Sciatic nerve (tissue), 2 donors: ENCODE measurements at regions not wholly inside any gene's neighbourhood (a gene's known extent, or its start where the extent isn't known, plus 50 kb on each side); places are given as distances from the start of the nearest gene placed in this dataset.
"Not testable (repeated sequence)": the region's sequence is repeated elsewhere in the genome, so short reads cannot be mapped to it uniquely, and the experiment has no call there.

ENCODE experiments used
- ATAC-seq: fragments of 200-7000 bp; cut with Tn5 transposase; one replicate; pipeline ENCODE4 v1.9.1; 2020; ENCODE audit warnings: mild to moderate bottlenecking, moderate library complexity
- DNase-seq: peaks from one replicate; pipeline ENCODE4 v3.0.0-alpha.2; 2020; ENCODE audit warnings: low spot score
- intact Hi-C: fragments of 100-400 bp; cut with DNase I; formaldehyde crosslinking; loops from one replicate; pipeline ENCODE4 v1.14.2; 2022
- donor health status: DM: no; HTN: no; CAD: no.
- donor health status: DM: no; HTN: no; CAD: no.

DNA sequence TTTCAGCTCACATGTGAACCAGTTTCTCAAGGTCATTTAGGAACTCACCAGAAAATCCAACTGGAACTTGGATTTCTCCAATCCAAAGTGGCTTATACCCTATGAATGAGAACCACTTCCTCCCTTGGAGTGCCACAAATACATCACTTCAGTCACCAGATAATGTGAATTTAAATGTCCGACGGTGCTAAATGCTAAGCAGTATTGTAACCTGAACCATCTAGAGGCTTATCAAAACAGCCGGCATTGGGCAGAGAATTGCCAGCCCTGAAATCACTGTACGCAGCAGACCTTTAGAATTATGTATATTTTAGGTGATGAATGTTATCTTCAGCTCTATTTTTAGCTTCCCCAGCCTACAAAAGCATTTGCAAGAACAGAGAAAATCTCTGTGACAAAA lies 76.8 kb upstream of the COX20 start:
- no peak for ATAC-seq
- DNase-seq, result no peak
- intact Hi-C loops, result no loop called here

DNA sequence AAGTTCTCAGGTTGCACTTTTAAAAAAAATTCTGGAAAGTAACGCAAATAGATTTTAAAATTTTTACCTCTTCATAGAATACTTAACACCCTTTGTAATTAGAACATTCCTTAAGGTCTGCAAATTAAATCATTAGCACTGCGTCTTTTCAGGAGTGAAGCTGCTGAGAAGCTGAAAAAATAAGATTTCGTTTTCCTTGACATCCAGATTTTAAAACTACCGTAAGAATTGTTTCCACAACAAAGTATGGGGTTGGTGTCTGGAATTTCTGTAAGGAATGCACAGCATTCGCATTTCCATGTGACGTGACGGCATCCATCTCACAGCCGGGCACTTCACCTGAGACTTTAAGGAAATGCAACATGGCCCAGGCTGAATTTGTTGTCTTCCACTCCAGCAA lies 76.3 kb upstream of the COX20 start:
- intact Hi-C loops, result no loop called here
- DNase-seq (no peak), ATAC-seq (no peak)

DNA sequence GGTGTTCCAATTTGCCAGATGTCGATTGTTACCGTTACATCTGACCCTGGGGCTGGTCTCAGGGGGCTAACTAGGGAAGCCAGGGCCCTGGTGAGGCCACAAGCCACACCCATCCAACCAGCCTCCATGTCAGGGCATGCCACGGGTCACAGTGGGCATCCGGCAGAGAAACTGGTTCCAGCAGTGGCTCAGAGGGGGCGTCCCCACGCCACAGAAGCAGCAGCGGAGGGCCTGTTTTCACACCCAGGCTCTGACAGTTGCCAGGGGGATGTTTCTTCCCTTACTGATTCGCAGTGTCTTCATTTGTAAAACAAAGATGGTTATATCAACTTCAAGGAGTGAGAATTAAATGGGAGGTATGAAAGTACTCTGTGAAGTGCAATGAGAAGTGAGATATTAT lies 75.0 kb upstream of the COX20 start:
- no peak for DNase-seq
- intact Hi-C loops, result no loop called here
- ATAC-seq, result no peak

DNA sequence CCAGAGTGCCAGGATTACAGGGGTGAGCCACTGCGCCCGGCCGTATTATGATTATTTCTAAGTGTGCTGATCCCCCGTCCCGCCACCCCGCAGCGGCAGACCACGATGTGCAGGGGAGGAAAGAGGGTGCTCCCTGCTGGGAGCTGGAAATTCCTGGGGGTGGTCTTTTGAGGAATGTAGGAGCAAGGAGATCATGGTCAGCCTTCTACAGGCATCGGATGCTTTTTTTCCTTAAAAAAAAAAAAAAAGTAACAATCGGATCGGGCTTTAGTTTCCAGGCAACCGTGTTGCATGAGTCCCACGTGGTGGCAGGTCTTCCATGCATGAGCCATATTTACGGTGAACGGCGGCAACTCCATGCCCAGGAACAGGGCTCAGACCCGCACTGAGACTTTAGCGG lies 74.2 kb upstream of the COX20 start:
- no peak for ATAC-seq
- DNase-seq, result no peak
- intact Hi-C loops, result no loop called here

DNA sequence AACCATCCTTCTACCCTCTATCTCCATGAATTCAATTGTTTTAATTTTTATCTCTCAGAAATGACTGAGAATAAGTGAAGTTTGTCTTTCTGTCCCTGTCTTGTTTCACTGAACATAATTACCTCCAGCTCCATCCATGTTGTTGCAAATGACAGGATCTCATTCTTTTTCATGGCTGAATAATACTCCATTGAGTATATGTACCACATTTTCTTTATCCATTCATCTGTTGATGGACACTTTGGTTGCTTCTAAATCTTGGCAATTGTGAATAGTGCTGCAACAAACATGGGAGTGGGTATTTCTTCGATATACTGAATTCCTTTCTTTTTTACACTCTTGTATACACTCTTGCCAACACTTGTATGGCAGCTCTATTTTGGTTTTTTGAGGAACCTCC lies 72.8 kb upstream of the COX20 start:
- no peak for ATAC-seq
- DNase-seq, result no peak
- intact Hi-C loops, result no loop called here

DNA sequence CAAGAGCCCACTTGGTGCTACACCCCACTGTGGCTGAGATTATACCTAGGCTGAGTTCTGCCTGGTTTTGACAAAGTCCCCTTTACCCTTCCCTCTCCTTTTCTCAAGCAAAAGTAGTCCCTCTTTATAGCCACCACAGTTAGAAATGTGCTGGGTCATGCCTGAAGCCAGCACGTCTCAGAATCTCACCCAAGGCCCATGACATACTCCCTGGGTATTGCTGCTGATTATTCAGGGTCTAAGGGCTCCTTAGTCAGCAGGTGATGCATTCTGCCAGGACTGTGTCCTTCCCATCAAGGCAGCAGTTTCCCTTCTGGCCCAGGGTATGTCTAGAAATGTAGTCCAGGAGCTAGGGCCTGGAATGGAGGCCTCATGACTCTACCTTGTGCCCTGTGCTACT lies 67.3 kb upstream of the COX20 start:
- ATAC-seq, result no peak
- DNase-seq, result peak; percentile 2

DNA sequence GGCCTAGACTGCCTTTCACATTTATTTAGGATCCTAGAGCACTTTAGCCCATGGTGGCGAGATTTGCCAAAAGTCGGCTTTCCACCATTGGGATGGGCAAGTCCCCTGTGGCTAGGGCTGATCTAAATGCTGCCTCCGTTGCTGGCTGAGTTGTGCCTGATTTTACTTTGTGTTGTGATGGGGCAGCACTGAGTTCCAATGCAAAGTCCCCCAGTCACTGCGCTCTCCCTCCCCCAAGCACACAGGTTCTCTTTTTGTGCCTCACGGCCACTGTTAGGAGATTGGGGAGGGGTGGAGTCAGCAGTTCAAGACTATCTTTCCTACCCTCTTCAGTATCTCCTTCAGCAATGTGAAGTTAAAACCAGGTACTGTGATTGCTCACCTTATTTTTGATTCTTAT lies 66.7 kb upstream of the COX20 start:
- intact Hi-C loops, result no loop called here
- DNase-seq (peak; percentile 30), ATAC-seq (no peak)

More for the DNA sequence above, 67.3 kb upstream of the COX20 start:
- intact Hi-C loops, result no loop called here

DNA sequence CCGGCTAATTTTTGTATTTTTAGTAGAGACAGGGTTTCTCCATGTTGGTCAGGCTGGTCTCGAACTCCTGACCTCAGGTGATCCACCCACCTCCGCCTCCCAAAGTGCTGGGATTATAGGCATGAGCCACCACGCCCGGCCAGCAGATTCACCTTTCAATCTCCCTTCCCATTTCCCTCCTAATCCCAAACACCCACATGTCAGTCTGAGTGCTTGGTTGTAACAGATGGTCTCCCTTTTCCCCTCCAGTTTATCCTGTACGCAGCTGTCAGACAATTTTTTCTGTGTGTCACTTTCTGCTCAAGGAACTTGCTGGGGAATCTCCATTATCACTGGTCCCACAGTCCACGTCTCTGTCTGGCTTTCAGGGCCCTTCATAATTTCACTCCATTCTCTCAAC lies 64.9 kb upstream of the COX20 start:
- DNase-seq, ATAC-seq: not testable (repeated sequence)
- intact Hi-C loops, result loop anchor here (2.0 kb wide), 1 partner anchor 34 kb away; no protein-coding TSS in a partner anchor

DNA sequence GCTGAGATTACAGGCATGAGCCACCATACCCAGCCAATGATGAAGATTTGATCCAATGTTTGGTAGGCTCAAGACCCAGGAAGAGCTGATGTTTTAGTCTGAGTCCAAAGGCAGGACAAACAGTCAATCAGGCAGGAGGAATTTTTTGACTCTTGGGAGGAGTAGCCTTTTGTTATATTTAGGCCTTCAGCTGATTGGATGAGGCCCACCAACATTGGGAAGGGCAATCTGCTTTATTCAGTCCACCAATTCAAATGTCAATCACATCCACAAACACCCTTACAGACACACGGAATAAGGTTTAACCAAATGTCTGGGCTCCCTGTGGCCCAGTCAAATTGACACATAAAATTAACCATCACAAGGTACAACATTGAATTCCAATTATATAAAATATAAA lies 61.9 kb upstream of the COX20 start:
- ATAC-seq, result no peak
- DNase-seq, result no peak
- intact Hi-C loops, result no loop called here

DNA sequence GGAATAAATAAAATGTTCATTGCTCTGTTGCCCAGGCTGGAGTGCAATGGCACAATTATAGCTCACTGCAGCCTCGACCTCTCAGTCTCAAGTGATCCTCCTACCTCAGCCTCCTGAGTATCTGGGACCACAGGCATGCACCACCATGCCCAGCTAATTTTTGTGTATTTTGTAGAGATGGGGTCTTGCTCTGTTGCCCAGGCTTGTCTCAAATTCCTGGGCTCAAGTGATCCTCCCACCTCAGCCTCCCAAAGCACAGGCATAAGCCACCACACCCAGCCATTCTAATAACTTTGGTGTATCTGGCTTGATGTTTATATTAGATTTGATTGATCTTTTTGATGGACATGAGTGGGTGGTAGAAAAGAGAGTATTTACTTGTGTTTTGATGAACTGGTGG lies 58.7 kb upstream of the COX20 start:
- ATAC-seq, DNase-seq, intact Hi-C loops: not testable (repeated sequence)

DNA sequence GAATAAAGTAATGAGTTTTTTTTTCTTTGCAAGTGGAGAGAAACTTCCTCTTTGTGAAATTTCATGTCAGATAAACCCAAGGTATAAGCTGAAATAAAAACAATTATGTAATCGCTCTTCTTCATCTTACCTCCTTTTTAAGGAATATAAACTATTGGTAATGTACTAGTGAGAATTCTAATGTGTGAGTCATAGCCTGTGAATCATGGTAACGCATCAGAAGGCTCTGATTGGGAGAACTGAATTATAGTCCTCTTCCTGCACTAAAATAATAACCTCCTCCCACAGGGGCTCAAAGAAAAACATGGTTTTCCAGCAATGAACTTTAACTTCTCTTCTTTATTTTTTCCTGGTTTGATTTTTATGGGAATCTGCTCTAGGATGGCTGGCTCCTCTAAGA lies 57.1 kb upstream of the COX20 start:
- DNase-seq, result no peak
- ATAC-seq, result peak; percentile 60
- intact Hi-C loops, result no loop called here

DNA sequence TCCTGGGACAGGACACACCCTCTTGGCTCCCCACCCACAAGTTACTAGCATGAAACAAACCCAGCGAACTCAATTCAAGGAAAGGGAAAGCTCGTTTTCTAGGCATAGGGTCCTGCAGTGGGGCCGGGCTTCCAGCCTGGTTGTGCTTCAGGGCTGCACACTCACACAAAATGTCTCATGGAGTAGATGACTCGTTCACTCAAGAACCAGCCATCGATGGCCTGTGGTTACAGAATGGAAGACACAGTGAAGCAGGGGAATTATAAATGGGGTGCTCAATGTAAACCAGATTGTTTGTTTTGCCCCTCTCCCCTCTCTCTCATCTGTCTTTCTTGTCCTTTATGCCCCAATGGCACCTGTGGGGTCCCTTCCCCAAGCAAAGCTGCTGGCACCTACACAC lies 56.0 kb upstream of the COX20 start:
- no peak for DNase-seq
- no peak for ATAC-seq

DNA sequence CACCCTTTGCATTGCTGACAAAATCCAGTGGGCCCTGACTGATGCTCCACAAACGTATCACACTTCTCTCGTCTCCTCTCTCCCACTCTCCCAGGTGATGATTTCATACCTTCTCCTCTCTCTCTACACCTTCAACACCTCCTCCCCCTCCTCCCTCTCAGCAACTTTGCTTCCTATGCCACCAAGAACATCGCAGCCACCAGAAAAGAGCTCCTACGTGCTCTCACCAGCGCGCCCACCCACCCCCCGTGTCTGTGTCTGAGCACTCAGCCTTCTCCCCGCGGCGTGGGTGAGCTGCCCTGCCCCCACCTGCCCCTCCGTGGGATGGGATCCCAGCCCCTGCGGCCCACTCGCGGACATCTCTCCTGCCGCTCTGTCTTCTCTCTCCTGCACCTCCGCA lies 55.1 kb upstream of the COX20 start:
- no peak for ATAC-seq
- DNase-seq, result no peak
- intact Hi-C loops, result no loop called here

More for the DNA sequence above, 56.0 kb upstream of the COX20 start:
- intact Hi-C loops, result no loop called here

DNA sequence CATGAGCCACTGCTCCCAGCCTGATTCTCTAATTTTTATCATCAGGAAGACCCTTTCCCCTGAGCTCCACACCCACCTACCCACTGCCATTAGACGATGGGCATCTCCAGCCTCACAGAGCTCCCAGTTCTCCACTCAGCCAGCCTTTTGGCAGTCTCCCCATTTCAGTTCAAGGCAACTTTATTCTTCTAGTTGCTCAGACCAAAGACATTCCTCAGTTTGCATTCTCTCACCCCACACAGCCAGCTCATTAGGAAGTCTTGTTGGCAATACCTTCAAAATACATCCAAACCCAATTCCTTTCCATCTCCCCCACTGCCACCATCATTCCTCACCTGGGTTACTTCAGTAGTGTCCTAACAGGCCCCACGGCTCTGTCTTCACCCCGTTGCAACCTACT lies 53.4 kb upstream of the COX20 start:
- DNase-seq (peak; percentile 2), ATAC-seq (no peak)
- intact Hi-C loops, result no loop called here

DNA sequence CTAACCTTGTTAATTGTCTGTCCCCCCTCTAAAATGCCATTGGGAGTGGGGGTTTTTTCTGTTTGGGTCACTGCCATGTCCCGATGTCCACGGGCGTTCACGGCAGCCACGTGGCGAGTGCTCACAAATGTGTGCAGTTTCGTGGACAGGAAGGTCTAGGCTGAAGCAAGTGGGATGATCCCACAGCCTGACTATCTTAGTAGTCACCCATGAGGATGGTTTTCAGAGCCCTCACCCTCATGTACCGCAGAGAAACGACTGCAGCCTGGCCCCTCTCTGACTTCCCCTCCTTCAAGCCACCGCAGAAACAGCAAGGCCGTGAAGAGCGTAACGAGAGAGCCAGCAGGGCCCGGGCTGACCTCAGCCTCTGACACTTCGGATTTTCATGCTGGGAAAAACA lies 52.3 kb upstream of the COX20 start:
- no peak for ATAC-seq

More for the DNA sequence above, 52.3 kb upstream of the COX20 start:
- DNase-seq, result no peak
- intact Hi-C loops, result no loop called here
